HUES48 (cell line): ENCODE measurements at regions not wholly inside any gene's neighbourhood (a gene's known extent, or its start where the extent isn't known, plus 50 kb on each side); places are given as distances from the start of the nearest gene placed in this dataset.

Experiments
- H3K27ac ChIP-seq: one replicate; pipeline ENCODE4 v1.7.0; 2013; ENCODE audit warnings: low read depth, low read length, inconsistent platforms
- H3K27me3 ChIP-seq: 2 replicates; pipeline ENCODE4 v1.6.1; 2013; ENCODE audit warnings: mild to moderate bottlenecking, low read length; ENCODE audit not compliant: control insufficient read depth, insufficient read depth
- H3K36me3 ChIP-seq: 2 replicates; pipeline ENCODE4 v1.6.1; 2013; ENCODE audit warnings: low read length; ENCODE audit not compliant: control insufficient read depth, insufficient read depth
- H3K4me1 ChIP-seq: 2 replicates; pipeline ENCODE4 v1.6.1; 2013; ENCODE audit warnings: mild to moderate bottlenecking, low read length; ENCODE audit not compliant: control insufficient read depth, insufficient read depth
- H3K4me3 ChIP-seq: 2 replicates; pipeline ENCODE4 v1.5.1; 2013; ENCODE audit warnings: mild to moderate bottlenecking, low read depth, low read length
- H3K9ac ChIP-seq: 2 replicates; pipeline ENCODE4 v1.6.1; 2013; ENCODE audit warnings: mild to moderate bottlenecking, low read depth, low read length, moderate library complexity
- H3K9me3 ChIP-seq: 2 replicates; pipeline ENCODE4 v1.6.1; 2013; ENCODE audit warnings: low read length; ENCODE audit not compliant: control insufficient read depth, insufficient read depth

GRCh38 chr14:62006116-62006731 lies 244.0 kb downstream of the SNAPC1 start:
- Histone ChIP-seq H3K4me1 (0 out of 2 replicates have a peak, but pooled peaks cover 4% of the 10 kb centered on the region), H3K27ac (no peak overlapping the region), H3K9ac (no peak overlapping the region), H3K4me3 (no peak overlapping the region), H3K9me3 (0 out of 2 replicates have a peak, but pooled peaks cover 3% of the 10 kb centered on the region), H3K27me3 (no peaks in the 10 kb centered on the region), H3K36me3 (no peaks in the 10 kb centered on the region)

GRCh38 chr14:62015243-62015642 lies 253.0 kb downstream of the SNAPC1 start:
- Histone ChIP-seq H3K4me1 (no peaks in the 10 kb centered on the region), H3K36me3 (no peaks in the 10 kb centered on the region), H3K9ac (no peak overlapping the region), H3K4me3 (no peak overlapping the region), H3K9me3 (no peaks in the 10 kb centered on the region), H3K27me3 (no peaks in the 10 kb centered on the region), H3K27ac (no peak overlapping the region)

DNA sequence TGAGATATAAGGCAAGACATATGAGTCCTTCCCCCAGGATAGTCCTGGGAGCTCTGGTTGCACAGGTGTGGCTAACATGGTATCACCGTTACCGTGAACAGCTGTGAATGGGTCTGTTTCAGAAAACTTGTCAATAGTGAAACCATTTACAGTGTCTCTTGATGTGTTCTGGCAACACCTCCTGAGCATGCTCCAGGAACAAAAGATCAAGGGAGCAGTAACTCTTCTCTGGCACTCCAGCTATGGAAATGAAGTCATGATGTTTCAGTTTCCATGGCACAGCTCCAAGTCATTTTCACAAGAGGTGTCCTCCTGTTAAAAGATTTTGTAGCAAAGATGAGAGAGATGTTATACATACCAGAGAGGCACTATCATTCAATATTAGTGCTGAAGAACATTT lies 253.7 kb downstream of the SNAPC1 start:
- H3K36me3 ChIP-seq, result no peaks in the 10 kb centered on the region

GRCh38 chr14:62017651-62018230 lies 255.5 kb downstream of the SNAPC1 start:
- no peaks in the 10 kb centered on the region for H3K36me3 ChIP-seq
- H3K4me1 ChIP-seq, result no peaks in the 10 kb centered on the region
- no peaks in the 10 kb centered on the region for H3K27me3 ChIP-seq
- H3K9ac ChIP-seq, result no peak overlapping the region
- H3K27ac ChIP-seq, result no peak overlapping the region
- no peaks in the 10 kb centered on the region for H3K9me3 ChIP-seq
- no peak overlapping the region for H3K4me3 ChIP-seq

More for the DNA sequence above, 253.7 kb downstream of the SNAPC1 start:
- H3K4me1 ChIP-seq, result no peaks in the 10 kb centered on the region
- H3K9me3 ChIP-seq, result no peaks in the 10 kb centered on the region
- no peak overlapping the region for H3K4me3 ChIP-seq
- H3K27me3 ChIP-seq, result no peaks in the 10 kb centered on the region
- no peak overlapping the region for H3K9ac ChIP-seq
- H3K27ac ChIP-seq, result no peak overlapping the region

- H3K4me3 ChIP-seq, result no peak overlapping the region
- H3K4me1 ChIP-seq, result no peaks in the 10 kb centered on the region
- H3K27ac ChIP-seq, result no peak overlapping the region
Observed at GRCh38 chr14:62018606-62019005, 256.4 kb downstream of the SNAPC1 start.

GRCh38 chr14:62027958-62028357 lies 265.7 kb downstream of the SNAPC1 start:
- no peaks in the 10 kb centered on the region for H3K4me1 ChIP-seq
- H3K9ac ChIP-seq, result no peak overlapping the region
- H3K4me3 ChIP-seq, result no peak overlapping the region
- H3K27ac ChIP-seq, result no peak overlapping the region
- H3K27me3 ChIP-seq, result no peaks in the 10 kb centered on the region
- no peaks in the 10 kb centered on the region for H3K36me3 ChIP-seq
- no peaks in the 10 kb centered on the region for H3K9me3 ChIP-seq

More at GRCh38 chr14:62018606-62019005, 256.4 kb downstream of the SNAPC1 start:
- Histone ChIP-seq H3K27me3 (no peaks in the 10 kb centered on the region), H3K36me3 (no peaks in the 10 kb centered on the region), H3K9me3 (no peaks in the 10 kb centered on the region), H3K9ac (no peak overlapping the region)

DNA sequence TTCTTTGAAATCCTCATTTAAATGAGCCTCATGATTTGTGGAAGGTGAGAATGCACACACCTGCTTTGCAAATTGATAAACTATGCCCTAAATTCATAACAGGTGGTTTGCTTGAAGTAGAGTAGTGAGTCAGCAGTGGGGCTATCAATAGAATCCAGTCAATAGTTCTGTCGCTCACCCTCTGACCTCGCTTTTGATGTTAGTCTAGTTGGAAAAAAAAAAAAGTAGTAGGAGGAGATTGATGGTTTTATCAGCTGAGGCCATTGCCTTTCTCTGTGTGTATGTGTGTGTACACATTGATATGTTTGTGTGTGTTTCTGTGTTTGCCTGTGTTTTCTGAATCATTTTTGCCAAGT lies 267.3 kb downstream of the SNAPC1 start:
- no peak overlapping the region for H3K9ac ChIP-seq
- no peak overlapping the region for H3K4me3 ChIP-seq
- H3K4me1 ChIP-seq, result no peaks in the 10 kb centered on the region
- no peak overlapping the region for H3K27ac ChIP-seq
- H3K9me3 ChIP-seq, result no peaks in the 10 kb centered on the region
- no peaks in the 10 kb centered on the region for H3K36me3 ChIP-seq
- H3K27me3 ChIP-seq, result no peaks in the 10 kb centered on the region

DNA sequence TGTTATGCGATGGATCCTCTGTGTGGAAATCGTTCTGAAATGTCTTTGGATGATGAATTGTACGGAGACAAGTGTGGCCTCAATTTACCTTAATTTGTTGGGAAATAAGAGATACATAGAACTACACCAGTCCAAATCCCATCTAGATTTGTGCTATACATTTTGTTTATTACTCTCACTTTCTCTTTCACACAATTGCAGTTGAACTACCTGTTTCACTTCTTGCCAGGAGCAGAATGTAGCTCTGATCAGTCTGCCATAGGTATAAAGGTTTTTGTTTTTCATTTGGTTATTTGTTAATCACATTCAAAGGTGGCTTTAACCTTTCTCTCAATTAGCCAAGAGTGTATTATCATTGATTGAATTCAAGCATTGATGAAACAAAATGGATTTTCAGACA lies 268.2 kb downstream of the SNAPC1 start:
- H3K4me3 ChIP-seq, result no peak overlapping the region
- H3K27me3 ChIP-seq, result no peaks in the 10 kb centered on the region
- H3K36me3 ChIP-seq, result no peaks in the 10 kb centered on the region
- no peak overlapping the region for H3K9ac ChIP-seq
- no peaks in the 10 kb centered on the region for H3K4me1 ChIP-seq
- H3K9me3 ChIP-seq, result no peaks in the 10 kb centered on the region
- H3K27ac ChIP-seq, result no peak overlapping the region

- no peak overlapping the region for H3K27ac ChIP-seq
- H3K36me3 ChIP-seq, result no peaks in the 10 kb centered on the region
Observed at GRCh38 chr14:62031504-62031903, 269.3 kb downstream of the SNAPC1 start.

GRCh38 chr14:62053188-62053587 lies 291.0 kb downstream of the SNAPC1 start:
- Histone ChIP-seq H3K4me1 (peaks cover 7% of the 10 kb centered on the region), H3K27me3 (no peaks in the 10 kb centered on the region), H3K9me3 (peaks cover 14% of the 10 kb centered on the region), H3K36me3 (no peaks in the 10 kb centered on the region), H3K9ac (no peak overlapping the region), H3K4me3 (no peak overlapping the region), H3K27ac (no peak overlapping the region)

More at GRCh38 chr14:62031504-62031903, 269.3 kb downstream of the SNAPC1 start:
- no peak overlapping the region for H3K4me3 ChIP-seq
- no peaks in the 10 kb centered on the region for H3K4me1 ChIP-seq
- no peak overlapping the region for H3K9ac ChIP-seq
- no peaks in the 10 kb centered on the region for H3K27me3 ChIP-seq
- no peaks in the 10 kb centered on the region for H3K9me3 ChIP-seq

- Histone ChIP-seq H3K9me3 (peaks cover 8% of the 10 kb centered on the region), H3K27me3 (no peaks in the 10 kb centered on the region), H3K36me3 (no peaks in the 10 kb centered on the region), H3K27ac (no peak overlapping the region), H3K4me1 (peaks cover 7% of the 10 kb centered on the region), H3K4me3 (no peak overlapping the region), H3K9ac (no peak overlapping the region)
Observed at GRCh38 chr14:62056789-62057188, 294.6 kb downstream of the SNAPC1 start.
